ENCODE measurements at regions not wholly inside any gene's neighbourhood (a gene's known extent, or its start where the extent isn't known, plus 50 kb on each side); places are given as distances from the start of the nearest gene placed in this dataset.

GRCh38 chr3:102181175-102181920, 253.5 kb upstream of the ZPLD1 start:
- no peak for DNase-seq (ENCODE audit: low read depth in 2 of 2)

GRCh38 chr3:102182162-102182561, 252.7 kb upstream of the ZPLD1 start:
- no peak for DNase-seq (ENCODE audit: low read depth in 2 of 2)

GRCh38 chr3:102183186-102183585, 251.6 kb upstream of the ZPLD1 start:
- DNase-seq (ENCODE audit: low read depth in 2 of 2) = no peak

GRCh38 chr3:102183623-102184022, 251.2 kb upstream of the ZPLD1 start:
- no peak for DNase-seq (ENCODE audit: low read depth in 2 of 2)

- no peak for DNase-seq (ENCODE audit: low read depth in 2 of 2)
These were observed 245.3 kb upstream of the ZPLD1 start for GRCh38 chr3:102189541-102189940.

- no peak for DNase-seq (ENCODE audit: low read depth in 2 of 2)
These were observed 244.7 kb upstream of the ZPLD1 start for GRCh38 chr3:102189956-102190723.

GRCh38 chr3:102192575-102192974, 242.2 kb upstream of the ZPLD1 start:
- no peak for DNase-seq (ENCODE audit: low read depth in 2 of 2)

GRCh38 chr3:102193255-102193654, 241.6 kb upstream of the ZPLD1 start:
- DNase-seq (ENCODE audit: low read depth in 2 of 2) = no peak

- no peak for DNase-seq (ENCODE audit: low read depth in 2 of 2)
These were observed 240.8 kb upstream of the ZPLD1 start for GRCh38 chr3:102194001-102194400.

- no peak for DNase-seq (ENCODE audit: low read depth in 2 of 2)
These were observed 240.1 kb upstream of the ZPLD1 start for GRCh38 chr3:102194760-102195159.

- no peak for DNase-seq (ENCODE audit: low read depth in 2 of 2)
These were observed 239.4 kb upstream of the ZPLD1 start for GRCh38 chr3:102195198-102195948.

- DNase-seq (ENCODE audit: low read depth in 2 of 2) = no peak
These were observed 234.7 kb upstream of the ZPLD1 start for GRCh38 chr3:102200126-102200525.

GRCh38 chr3:102200560-102200959, 234.3 kb upstream of the ZPLD1 start:
- DNase-seq (ENCODE audit: low read depth in 2 of 2) = no peak

GRCh38 chr3:102205647-102206046, 229.2 kb upstream of the ZPLD1 start:
- DNase-seq (ENCODE audit: low read depth in 2 of 2) = no peak

GRCh38 chr3:102206511-102207031, 228.2 kb upstream of the ZPLD1 start:
- DNase-seq (ENCODE audit: low read depth in 2 of 2) = no peak

- DNase-seq (ENCODE audit: low read depth in 2 of 2) = no peak
These were observed 227.7 kb upstream of the ZPLD1 start for GRCh38 chr3:102207151-102207571.

GRCh38 chr3:102215166-102215565, 219.6 kb upstream of the ZPLD1 start:
- DNase-seq (ENCODE audit: low read depth in 2 of 2) = no peak

GRCh38 chr3:102223132-102223531, 211.7 kb upstream of the ZPLD1 start:
- no peak for DNase-seq (ENCODE audit: low read depth in 2 of 2)

- DNase-seq (ENCODE audit: low read depth in 2 of 2) = no peak
These were observed 210.6 kb upstream of the ZPLD1 start for GRCh38 chr3:102224171-102224570.

GRCh38 chr3:102225005-102225404, 209.8 kb upstream of the ZPLD1 start:
- no peak for DNase-seq (ENCODE audit: low read depth in 2 of 2)

- DNase-seq (ENCODE audit: low read depth in 2 of 2) = no peak
These were observed 209.2 kb upstream of the ZPLD1 start for GRCh38 chr3:102225407-102226132.

GRCh38 chr3:102226463-102226862, 208.4 kb upstream of the ZPLD1 start:
- DNase-seq (ENCODE audit: low read depth in 2 of 2) = no peak
